ENCODE measurements at regions not wholly inside any gene's neighbourhood (a gene's known extent, or its start where the extent isn't known, plus 50 kb on each side); places are given as distances from the start of the nearest gene placed in this dataset.
"Not testable (repeated sequence)": the region's sequence is repeated elsewhere in the genome, so short reads cannot be mapped to it uniquely, and the experiment has no call there.

DNA sequence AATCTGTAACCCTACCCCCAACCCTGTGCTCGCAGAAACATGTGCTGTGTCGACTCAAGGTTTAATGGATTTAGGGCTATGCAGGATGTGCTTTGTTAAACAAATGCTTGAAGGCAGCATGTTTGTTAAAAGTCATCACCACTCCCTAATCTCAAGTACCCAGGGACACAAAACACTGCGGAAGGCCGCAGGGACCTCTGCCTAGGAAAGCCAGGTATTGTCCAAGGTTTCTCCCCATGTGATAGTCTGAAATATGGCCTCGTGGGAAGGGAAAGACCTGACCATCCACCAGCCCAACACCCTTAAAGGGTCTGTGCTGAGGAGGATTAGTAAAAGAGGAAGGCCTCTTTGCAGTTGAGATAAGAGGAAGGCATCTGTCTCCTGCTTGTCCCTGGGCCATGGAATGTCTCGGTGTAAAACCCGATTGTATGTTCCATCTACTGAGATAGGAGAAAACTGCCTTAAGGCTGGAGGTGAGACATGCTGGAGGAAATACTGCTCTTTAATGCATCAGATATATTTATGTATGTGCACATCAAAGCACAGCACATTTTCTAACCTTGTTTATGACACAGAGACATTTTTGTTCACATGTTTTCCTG lies 94.4 kb downstream of the LSM3 start:
- H3K9me3 ChIP-seq (ENCODE audit: control insufficient read depth in 2 of 2, insufficient read depth in 1 of 2, low read depth in 1 of 2, low read length in 1 of 2); H3K27me3 ChIP-seq (ENCODE audit: control insufficient read depth in 1 of 2, insufficient read depth in 2 of 2, low read length in 2 of 2); H3K36me3 ChIP-seq (ENCODE audit: control insufficient read depth in 2 of 2, insufficient read depth in 2 of 2, low read length in 1 of 2); H3K4me1 ChIP-seq (ENCODE audit: control insufficient read depth in 2 of 2, insufficient read depth in 2 of 2, low read length in 1 of 2); H3K27ac ChIP-seq (ENCODE audit: low read depth in 2 of 2, low read length in 1 of 2); H3K4me3 ChIP-seq (ENCODE audit: low read depth in 1 of 2, low read length in 2 of 2): not testable (repeated sequence)
- 55 to 71% methylated on average over 7 of the region's 7 CpGs for WGBS, 2 donors

DNA sequence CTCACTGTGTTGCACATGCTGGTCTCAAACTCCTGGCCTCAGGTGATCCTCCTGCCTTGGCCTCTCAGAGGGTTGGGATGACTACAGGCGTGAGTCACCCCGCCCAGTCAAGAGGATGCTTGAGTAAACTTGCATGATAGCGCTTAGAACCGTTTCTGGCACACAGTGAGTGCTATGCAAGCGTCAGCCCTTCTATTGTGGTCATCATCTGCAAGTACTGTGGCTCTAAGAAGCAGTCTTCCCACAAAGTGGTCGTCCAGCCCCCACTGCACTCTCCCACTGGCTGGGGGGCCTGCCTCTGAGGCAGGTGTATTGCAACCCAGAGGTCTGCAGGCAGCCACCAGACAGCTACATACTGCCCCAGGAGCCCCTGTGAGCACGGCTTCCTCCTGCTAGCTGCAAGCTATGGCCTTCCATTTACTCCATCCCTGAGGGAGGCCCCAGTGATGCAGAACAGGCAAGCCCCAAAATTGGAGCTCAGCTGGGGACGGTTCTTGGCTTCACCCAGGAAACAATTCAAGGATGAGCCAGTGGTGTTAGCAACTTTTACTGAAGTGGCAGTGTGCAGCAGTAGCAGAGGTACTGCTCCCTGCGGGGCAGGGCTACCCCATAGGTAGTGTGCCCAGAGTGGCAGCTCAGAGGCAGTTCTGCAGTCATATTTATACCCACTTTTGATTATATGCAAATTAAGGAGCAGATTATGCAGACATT lies 95.4 kb downstream of the LSM3 start:
- Histone ChIP-seq H3K4me1 (ENCODE audit: control insufficient read depth in 2 of 2, insufficient read depth in 2 of 2, low read length in 1 of 2) (no peaks in the 10 kb centered on the region), H3K4me3 (ENCODE audit: low read depth in 1 of 2, low read length in 2 of 2) (no peak overlapping the region), H3K36me3 (ENCODE audit: control insufficient read depth in 2 of 2, insufficient read depth in 2 of 2, low read length in 1 of 2) (no peaks in the 10 kb centered on the region), H3K27me3 (ENCODE audit: control insufficient read depth in 1 of 2, insufficient read depth in 2 of 2, low read length in 2 of 2) (no peaks in the 10 kb centered on the region), H3K9me3 (ENCODE audit: control insufficient read depth in 2 of 2, insufficient read depth in 1 of 2, low read depth in 1 of 2, low read length in 1 of 2) (no peaks in the 10 kb centered on the region), H3K27ac (ENCODE audit: low read depth in 2 of 2, low read length in 1 of 2) (no peak overlapping the region)
- WGBS, 2 donors, result 68 to 69% methylated on average over 9 of the region's 9 CpGs

DNA sequence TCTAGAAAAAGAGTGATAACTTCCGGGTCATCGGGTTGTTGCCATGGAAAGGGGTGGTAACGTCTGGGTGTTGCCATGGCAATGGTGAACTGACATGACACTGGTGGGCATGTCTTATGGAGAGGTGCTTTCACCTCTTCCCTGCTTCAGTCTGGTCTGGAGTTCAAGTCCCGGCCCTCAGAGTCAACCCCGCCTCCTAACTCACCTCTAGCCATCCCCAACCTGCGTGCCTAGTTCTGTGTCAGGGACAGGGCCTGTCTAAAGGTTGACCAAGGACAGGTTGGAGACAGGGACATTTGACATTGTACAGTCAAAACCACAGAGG lies 96.0 kb downstream of the LSM3 start:
- Histone ChIP-seq H3K4me3 (ENCODE audit: low read depth in 1 of 2, low read length in 2 of 2) (no peak overlapping the region), H3K27ac (ENCODE audit: low read depth in 2 of 2, low read length in 1 of 2) (no peak overlapping the region), H3K27me3 (ENCODE audit: control insufficient read depth in 1 of 2, insufficient read depth in 2 of 2, low read length in 2 of 2) (no peaks in the 10 kb centered on the region), H3K36me3 (ENCODE audit: control insufficient read depth in 2 of 2, insufficient read depth in 2 of 2, low read length in 1 of 2) (no peaks in the 10 kb centered on the region), H3K9me3 (ENCODE audit: control insufficient read depth in 2 of 2, insufficient read depth in 1 of 2, low read depth in 1 of 2, low read length in 1 of 2) (no peaks in the 10 kb centered on the region), H3K4me1 (ENCODE audit: control insufficient read depth in 2 of 2, insufficient read depth in 2 of 2, low read length in 1 of 2) (no peaks in the 10 kb centered on the region)
- 87% methylated on average over 6 of the region's 6 CpGs for WGBS, 2 donors

- Histone ChIP-seq H3K27me3 (ENCODE audit: control insufficient read depth in 1 of 2, insufficient read depth in 2 of 2, low read length in 2 of 2) (no peaks in the 10 kb centered on the region), H3K4me3 (ENCODE audit: low read depth in 1 of 2, low read length in 2 of 2) (no peak overlapping the region), H3K27ac (ENCODE audit: low read depth in 2 of 2, low read length in 1 of 2) (no peak overlapping the region), H3K36me3 (ENCODE audit: control insufficient read depth in 2 of 2, insufficient read depth in 2 of 2, low read length in 1 of 2) (no peaks in the 10 kb centered on the region), H3K4me1 (ENCODE audit: control insufficient read depth in 2 of 2, insufficient read depth in 2 of 2, low read length in 1 of 2) (no peaks in the 10 kb centered on the region), H3K9me3 (ENCODE audit: control insufficient read depth in 2 of 2, insufficient read depth in 1 of 2, low read depth in 1 of 2, low read length in 1 of 2) (no peaks in the 10 kb centered on the region)
- 90 to 91% methylated on average over 8 of the region's 8 CpGs for WGBS, 2 donors
Observed at GRCh38 chr3:14274999-14275961, 96.7 kb downstream of the LSM3 start.

DNA sequence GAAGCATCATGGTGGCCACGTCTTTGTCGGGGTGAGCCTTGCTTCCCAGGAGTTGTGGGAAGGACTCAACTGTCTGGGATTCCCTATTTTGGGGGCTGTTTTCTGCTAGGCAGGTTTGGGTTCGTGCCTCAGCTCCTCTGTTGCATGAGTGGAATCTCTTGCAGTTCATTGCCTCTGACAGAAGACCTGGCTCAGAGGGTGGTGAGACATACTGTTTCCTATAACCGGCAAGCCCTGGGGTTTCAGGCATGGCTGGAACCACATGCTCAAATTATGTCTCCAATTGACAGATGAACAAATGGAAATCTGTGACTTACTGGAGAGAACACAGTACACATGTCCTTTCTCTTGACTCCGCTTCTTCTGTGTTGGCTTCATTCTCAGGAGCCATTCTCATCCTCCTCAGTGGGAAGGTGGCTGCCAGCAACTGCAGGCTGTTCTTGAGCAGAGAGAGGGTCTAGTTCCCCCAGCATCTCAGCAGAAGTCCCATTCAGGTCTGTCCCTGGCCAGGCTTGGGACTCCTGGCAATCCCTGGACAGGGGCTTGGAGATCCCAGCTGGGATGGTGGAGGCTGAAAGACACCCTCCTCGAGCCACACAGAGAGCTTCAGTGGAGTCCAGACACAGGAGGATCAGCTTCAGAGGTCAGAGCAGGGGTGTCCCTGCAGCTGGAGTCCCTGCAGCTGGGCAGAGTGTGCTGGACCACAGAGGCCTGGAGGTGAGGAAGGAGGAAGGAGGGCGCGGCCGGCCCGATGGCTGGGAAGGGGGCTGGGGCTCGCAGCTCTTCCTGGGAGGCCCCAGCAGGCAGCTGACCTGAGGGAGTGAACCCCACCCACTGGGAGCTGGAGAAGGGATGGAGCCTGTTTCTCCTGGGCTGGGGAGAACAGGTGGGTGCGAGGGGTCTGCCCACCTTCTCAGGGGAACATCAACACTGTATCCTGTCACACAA lies 97.6 kb downstream of the LSM3 start:
- Histone ChIP-seq H3K36me3 (ENCODE audit: control insufficient read depth in 2 of 2, insufficient read depth in 2 of 2, low read length in 1 of 2) (no peaks in the 10 kb centered on the region), H3K27ac (ENCODE audit: low read depth in 2 of 2, low read length in 1 of 2) (no peak overlapping the region), H3K4me3 (ENCODE audit: low read depth in 1 of 2, low read length in 2 of 2) (no peak overlapping the region), H3K9me3 (ENCODE audit: control insufficient read depth in 2 of 2, insufficient read depth in 1 of 2, low read depth in 1 of 2, low read length in 1 of 2) (no peaks in the 10 kb centered on the region), H3K4me1 (ENCODE audit: control insufficient read depth in 2 of 2, insufficient read depth in 2 of 2, low read length in 1 of 2) (no peaks in the 10 kb centered on the region), H3K27me3 (ENCODE audit: control insufficient read depth in 1 of 2, insufficient read depth in 2 of 2, low read length in 2 of 2) (no peaks in the 10 kb centered on the region)
- 83 to 85% methylated on average over 12 of the region's 12 CpGs for WGBS, 2 donors

DNA sequence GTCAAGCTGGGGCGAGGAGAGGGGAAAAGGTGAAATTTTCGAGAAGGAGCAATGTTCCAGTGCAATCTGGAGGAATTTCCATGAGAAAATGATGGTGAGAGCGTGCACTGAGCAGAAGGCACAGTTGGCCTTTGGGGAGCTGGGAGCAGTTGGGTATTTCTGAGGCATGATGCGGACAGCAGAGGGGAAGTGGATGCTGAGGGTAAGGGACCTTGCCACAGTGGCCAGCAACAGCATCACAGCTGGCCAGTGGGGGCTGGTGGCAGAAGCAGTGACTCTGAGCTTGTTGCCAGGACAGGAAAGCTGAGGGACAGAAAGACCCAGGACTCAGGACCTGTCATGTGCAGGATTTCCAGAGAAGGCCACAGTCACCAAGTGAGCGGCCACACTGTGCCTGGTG lies 98.9 kb downstream of the LSM3 start:
- Histone ChIP-seq H3K27ac (ENCODE audit: low read depth in 2 of 2, low read length in 1 of 2) (no peak overlapping the region), H3K36me3 (ENCODE audit: control insufficient read depth in 2 of 2, insufficient read depth in 2 of 2, low read length in 1 of 2) (no peaks in the 10 kb centered on the region), H3K4me1 (ENCODE audit: control insufficient read depth in 2 of 2, insufficient read depth in 2 of 2, low read length in 1 of 2) (no peaks in the 10 kb centered on the region), H3K27me3 (ENCODE audit: control insufficient read depth in 1 of 2, insufficient read depth in 2 of 2, low read length in 2 of 2) (no peaks in the 10 kb centered on the region), H3K9me3 (ENCODE audit: control insufficient read depth in 2 of 2, insufficient read depth in 1 of 2, low read depth in 1 of 2, low read length in 1 of 2) (no peaks in the 10 kb centered on the region), H3K4me3 (ENCODE audit: low read depth in 1 of 2, low read length in 2 of 2) (no peak overlapping the region)
- WGBS, 2 donors, result 84 to 91% methylated on average over 5 of the region's 5 CpGs

DNA sequence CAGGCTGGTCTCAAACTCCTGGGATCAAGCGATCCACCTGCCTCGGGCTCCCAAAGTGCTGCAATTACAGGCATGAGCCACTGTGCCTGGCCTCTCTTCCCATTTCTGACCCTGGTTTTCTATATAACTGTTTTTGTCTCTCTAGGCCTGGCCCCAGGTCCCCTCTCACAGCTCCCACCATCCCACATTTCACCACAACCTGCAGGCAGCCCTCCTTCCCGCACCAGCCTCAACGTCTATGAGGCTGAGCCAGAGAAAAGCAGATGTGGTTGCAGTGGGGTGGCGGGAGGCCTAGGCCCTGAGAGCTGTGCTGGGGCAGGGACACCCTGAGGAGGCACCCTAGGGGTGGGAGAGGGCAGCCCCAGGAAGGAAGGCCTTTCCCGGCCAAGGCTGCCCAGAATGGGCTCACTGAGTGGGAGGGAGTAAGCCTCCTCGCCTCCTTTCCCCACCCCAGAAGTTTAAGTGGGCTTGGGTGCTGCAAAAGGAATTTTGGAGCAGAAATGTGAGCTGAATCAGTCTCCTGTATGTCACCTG lies 99.7 kb downstream of the LSM3 start:
- H3K27me3 ChIP-seq (ENCODE audit: control insufficient read depth in 1 of 2, insufficient read depth in 2 of 2, low read length in 2 of 2), result no peaks in the 10 kb centered on the region
- H3K27ac ChIP-seq (ENCODE audit: low read depth in 2 of 2, low read length in 1 of 2), result no peak overlapping the region
- H3K9me3 ChIP-seq (ENCODE audit: control insufficient read depth in 2 of 2, insufficient read depth in 1 of 2, low read depth in 1 of 2, low read length in 1 of 2), result no peaks in the 10 kb centered on the region
- WGBS, 2 donors, result 90% methylated on average over 7 of the region's 7 CpGs
- no peak overlapping the region for H3K4me3 ChIP-seq (ENCODE audit: low read depth in 1 of 2, low read length in 2 of 2)
- H3K36me3 ChIP-seq (ENCODE audit: control insufficient read depth in 2 of 2, insufficient read depth in 2 of 2, low read length in 1 of 2), result no peaks in the 10 kb centered on the region
- H3K4me1 ChIP-seq (ENCODE audit: control insufficient read depth in 2 of 2, insufficient read depth in 2 of 2, low read length in 1 of 2), result peaks cover 0 to 4% of the 10 kb centered on the region in 2 donors

GRCh38 chr3:14278799-14279625 lies 100.4 kb downstream of the LSM3 start:
- H3K27me3 ChIP-seq (ENCODE audit: control insufficient read depth in 1 of 2, insufficient read depth in 2 of 2, low read length in 2 of 2), result no peaks in the 10 kb centered on the region
- no peaks in the 10 kb centered on the region for H3K9me3 ChIP-seq (ENCODE audit: control insufficient read depth in 2 of 2, insufficient read depth in 1 of 2, low read depth in 1 of 2, low read length in 1 of 2)
- 45 to 47% methylated on average over 13 of the region's 13 CpGs for WGBS, 2 donors
- no peaks in the 10 kb centered on the region for H3K36me3 ChIP-seq (ENCODE audit: control insufficient read depth in 2 of 2, insufficient read depth in 2 of 2, low read length in 1 of 2)
- no peak overlapping the region for H3K27ac ChIP-seq (ENCODE audit: low read depth in 2 of 2, low read length in 1 of 2)
- H3K4me1 ChIP-seq (ENCODE audit: control insufficient read depth in 2 of 2, insufficient read depth in 2 of 2, low read length in 1 of 2), result peaks cover 0 to 4% of the 10 kb centered on the region in 2 donors
- H3K4me3 ChIP-seq (ENCODE audit: low read depth in 1 of 2, low read length in 2 of 2), result no peak overlapping the region
